Liver (tissue), 8 donors: ENCODE measurements at regions not wholly inside any gene's neighbourhood (a gene's known extent, or its start where the extent isn't known, plus 50 kb on each side); places are given as distances from the start of the nearest gene placed in this dataset.

Source experiments
- DNase-seq: peaks from one replicate; pipeline ENCODE4 v3.0.0-alpha.2; 2017; ENCODE audit warnings: low spot score
- H3K27ac ChIP-seq, 2 donors: one replicate each; pipeline ENCODE4 v1.7.0; 2013; ENCODE audit warnings: inconsistent platforms in 2 of 2, low read length in 2 of 2, control low read depth in 1 of 2, low read depth in 1 of 2, mild to moderate bottlenecking in 1 of 2
- H3K27me3 ChIP-seq, 4 donors: one replicate each; pipeline versions ENCODE4 v1.6.1 to v1.7.0; 2013; ENCODE audit warnings: low read length in 3 of 4, inconsistent platforms in 1 of 4, mild to moderate bottlenecking in 1 of 4, moderate library complexity in 1 of 4; ENCODE audit not compliant: control insufficient read depth in 4 of 4, insufficient read depth in 4 of 4
- H3K36me3 ChIP-seq, 4 donors: one replicate each; pipeline versions ENCODE4 v1.6.1 to v1.7.0; 2013; ENCODE audit warnings: low read length in 3 of 4, mild to moderate bottlenecking in 3 of 4, low read depth in 1 of 4, moderate library complexity in 1 of 4; ENCODE audit not compliant: control insufficient read depth in 4 of 4, insufficient read depth in 3 of 4
- H3K4me1 ChIP-seq, 4 donors: one replicate each; pipeline versions ENCODE4 v1.6.1 to v1.7.0; 2013; ENCODE audit warnings: low read length in 3 of 4, mild to moderate bottlenecking in 3 of 4, moderate library complexity in 1 of 4; ENCODE audit not compliant: control insufficient read depth in 4 of 4, insufficient read depth in 4 of 4
- H3K4me3 ChIP-seq, 3 donors: one replicate each; pipeline versions ENCODE4 v1.6.1 to v1.7.0; 2013; ENCODE audit warnings: low read length in 3 of 3, control low read depth in 1 of 3, low read depth in 1 of 3, mild to moderate bottlenecking in 1 of 3
- H3K9ac ChIP-seq, 2 donors: one replicate each; pipeline ENCODE4 v1.7.0; 2013; ENCODE audit warnings: low read length in 2 of 2, mild to moderate bottlenecking in 2 of 2, moderate library complexity in 2 of 2, control low read depth in 1 of 2, low read depth in 1 of 2
- H3K9me3 ChIP-seq, 4 donors: one replicate each; pipeline versions ENCODE4 v1.6.1 to v1.7.0; 2013; ENCODE audit warnings: low read length in 3 of 4; ENCODE audit not compliant: control insufficient read depth in 4 of 4
- ATF3 ChIP-seq: IDR thresholded peaks from 2 replicates; pipeline ENCODE4 v1.6.1; 2016; ENCODE audit warnings: antibody characterized with exemption
- CTCF ChIP-seq: fragments of 150-350 bp; IDR thresholded peaks from 2 replicates; pipeline ENCODE4 v1.5.1; 2017; ENCODE audit warnings: improper control_type of control experiment, low read depth, low read length; ENCODE audit not compliant: missing input control
- EGR1 ChIP-seq, 2 donors: IDR thresholded peaks; 2 replicates each; pipeline ENCODE4 v1.6.1; 2016 to 2018; ENCODE audit warnings: antibody characterized with exemption in 2 of 2, low read depth in 2 of 2
- FOXA1 ChIP-seq: IDR thresholded peaks from 2 replicates; pipeline ENCODE4 v1.6.1; 2016; ENCODE audit warnings: antibody characterized with exemption
- FOXA2 ChIP-seq: IDR thresholded peaks from 2 replicates; pipeline ENCODE4 v1.6.1; 2016; ENCODE audit warnings: antibody characterized with exemption
- HNF4G ChIP-seq: IDR thresholded peaks from 2 replicates; pipeline ENCODE4 v1.6.1; 2016; ENCODE audit warnings: antibody characterized with exemption
- NR2F2 ChIP-seq: IDR thresholded peaks from 2 replicates; pipeline ENCODE4 v1.6.1; 2016; ENCODE audit warnings: antibody characterized with exemption
- RAD21 ChIP-seq, 2 donors: IDR thresholded peaks; 2 replicates each; pipeline ENCODE4 v1.6.1; 2016; ENCODE audit warnings: antibody characterized with exemption in 2 of 2, mild to moderate bottlenecking in 2 of 2
- SP1 ChIP-seq: IDR thresholded peaks from 2 replicates; pipeline ENCODE4 v1.6.1; 2018; ENCODE audit warnings: antibody characterized with exemption, mild to moderate bottlenecking
- TAF1 ChIP-seq: conservative IDR thresholded peaks from 2 replicates; pipeline ENCODE4 v1.6.1; 2016; ENCODE audit warnings: antibody characterized with exemption, mild to moderate bottlenecking
- YY1 ChIP-seq: IDR thresholded peaks from 2 replicates; pipeline ENCODE4 v1.6.1; 2016; ENCODE audit warnings: antibody characterized with exemption, mild to moderate bottlenecking
- WGBS: extraction: QIAGEN DNeasy Blood & Tissue Kit; methylation state at CpG from one replicate; pipeline ENCODE4 v1.1.7; 2013; 5-methylcytosine and 5-hydroxymethylcytosine counted together
- TF ChIP-seq, protein P1 (sequence below): IDR thresholded peaks from 2 replicates; pipeline ENCODE4 v1.6.1; 2016; ENCODE audit warnings: antibody characterized with exemption
- donor health status: healthy.
- donor health status: healthy.
- donor health status: healthy.
- donor health status: healthy.
- donor health status: healthy.

GRCh38 chr2:67108231-67108630 is 288.9 kb upstream of the ETAA1 start:
- H3K27me3 ChIP-seq, result no peaks in the 10 kb centered on the region
- no peaks in the 10 kb centered on the region for H3K36me3 ChIP-seq
- no peak for DNase-seq
- TF ChIP-seq EGR1 (IDR thresholded peaks at IDR 0.05; ENCODE audit: low read depth in 2 of 2), result no peak
- no peak for TF ChIP-seq RAD21 (IDR thresholded peaks at IDR 0.05)
- no peak for TF ChIP-seq TAF1
- TF ChIP-seq, protein P1, sequence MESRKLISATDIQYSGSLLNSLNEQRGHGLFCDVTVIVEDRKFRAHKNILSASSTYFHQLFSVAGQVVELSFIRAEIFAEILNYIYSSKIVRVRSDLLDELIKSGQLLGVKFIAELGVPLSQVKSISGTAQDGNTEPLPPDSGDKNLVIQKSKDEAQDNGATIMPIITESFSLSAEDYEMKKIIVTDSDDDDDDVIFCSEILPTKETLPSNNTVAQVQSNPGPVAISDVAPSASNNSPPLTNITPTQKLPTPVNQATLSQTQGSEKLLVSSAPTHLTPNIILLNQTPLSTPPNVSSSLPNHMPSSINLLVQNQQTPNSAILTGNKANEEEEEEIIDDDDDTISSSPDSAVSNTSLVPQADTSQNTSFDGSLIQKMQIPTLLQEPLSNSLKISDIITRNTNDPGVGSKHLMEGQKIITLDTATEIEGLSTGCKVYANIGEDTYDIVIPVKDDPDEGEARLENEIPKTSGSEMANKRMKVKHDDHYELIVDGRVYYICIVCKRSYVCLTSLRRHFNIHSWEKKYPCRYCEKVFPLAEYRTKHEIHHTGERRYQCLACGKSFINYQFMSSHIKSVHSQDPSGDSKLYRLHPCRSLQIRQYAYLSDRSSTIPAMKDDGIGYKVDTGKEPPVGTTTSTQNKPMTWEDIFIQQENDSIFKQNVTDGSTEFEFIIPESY, result no peak
- TF ChIP-seq FOXA1, result no peak
- no peak for TF ChIP-seq YY1
- TF ChIP-seq HNF4G, result no peak
- no peak overlapping the region for H3K4me3 ChIP-seq
- no peaks in the 10 kb centered on the region for H3K4me1 ChIP-seq
- no peak overlapping the region for H3K9ac ChIP-seq
- peaks cover 3 to 12% (median 7%) of the 10 kb centered on the region in 4 donors for H3K9me3 ChIP-seq
- no peak overlapping the region for H3K27ac ChIP-seq
- WGBS, result 44% methylated on average over 2 of the region's 2 CpGs

DNA sequence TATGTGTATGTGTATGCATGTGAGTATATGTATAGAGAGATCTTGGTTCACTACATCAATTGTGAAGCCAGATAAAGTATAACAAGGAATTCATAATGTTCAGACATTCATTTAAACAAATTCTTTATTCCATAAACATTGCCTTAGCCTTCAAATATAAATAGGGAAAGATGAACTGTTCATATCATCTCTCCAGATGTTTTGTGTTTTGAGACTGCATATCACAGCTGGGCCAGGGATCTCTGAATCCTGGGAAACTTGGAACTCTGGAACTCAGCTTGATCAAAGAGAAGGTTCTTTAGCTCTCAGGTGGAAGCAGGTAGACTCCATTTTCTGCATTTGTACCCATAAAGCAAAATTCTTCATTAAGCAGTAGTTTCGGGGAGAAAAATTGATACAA is 272.6 kb upstream of the ETAA1 start:
- Histone ChIP-seq H3K4me3 (no peak overlapping the region), H3K27ac (no peak overlapping the region), H3K27me3 (no peaks in the 10 kb centered on the region), H3K9ac (no peak overlapping the region), H3K9me3 (no peaks in the 10 kb centered on the region), H3K4me1 (no peaks in the 10 kb centered on the region), H3K36me3 (no peaks in the 10 kb centered on the region)
- 94% methylated on average over 1 of the region's 1 CpG for WGBS
- no peak for TF ChIP-seq NR2F2
- no peak for TF ChIP-seq RAD21 (IDR thresholded peaks at IDR 0.05)
- TF ChIP-seq, protein P1, result no peak
- TF ChIP-seq YY1, result no peak
- no peak for TF ChIP-seq EGR1 (IDR thresholded peaks at IDR 0.05; ENCODE audit: low read depth in 2 of 2)
- TF ChIP-seq CTCF, result no peak
- no peak for TF ChIP-seq TAF1
- no peak for TF ChIP-seq FOXA2
- DNase-seq, result no peak

GRCh38 chr2:67130531-67131256 is 266.4 kb upstream of the ETAA1 start:
- no peaks in the 10 kb centered on the region for H3K4me1 ChIP-seq
- no peak overlapping the region for H3K4me3 ChIP-seq
- no peaks in the 10 kb centered on the region for H3K36me3 ChIP-seq
- no peak overlapping the region for H3K27ac ChIP-seq
- no peak for DNase-seq
- TF ChIP-seq ATF3 (no peak), NR2F2 (no peak), EGR1 (IDR thresholded peaks at IDR 0.05; ENCODE audit: low read depth in 2 of 2) (no peak), SP1 (no peak)
- H3K9ac ChIP-seq, result no peak overlapping the region
- no peaks in the 10 kb centered on the region for H3K9me3 ChIP-seq
- WGBS, result 69% methylated on average over 3 of the region's 3 CpGs
- H3K27me3 ChIP-seq, result no peaks in the 10 kb centered on the region
